H9 (cell line): ENCODE measurements at regions not wholly inside any gene's neighbourhood (a gene's known extent, or its start where the extent isn't known, plus 50 kb on each side); places are given as distances from the start of the nearest gene placed in this dataset.

Experiments
- DNase-seq: peaks from one replicate; pipeline ENCODE4 v3.0.0-alpha.2; 2017
- H2AFZ ChIP-seq: one replicate; pipeline ENCODE4 v1.6.1; 2013; ENCODE audit warnings: mild to moderate bottlenecking, low read length, control low read depth, moderate library complexity
- H2AK5ac ChIP-seq: 2 replicates; pipeline ENCODE4 v1.6.1; 2013; ENCODE audit warnings: low read length, control low read depth, mixed read lengths; ENCODE audit not compliant: insufficient read length
- H2BK120ac ChIP-seq: one replicate; pipeline ENCODE4 v1.6.1; 2013; ENCODE audit warnings: low read depth, mild to moderate bottlenecking, low read length, control low read depth, inconsistent platforms; ENCODE audit not compliant: poor library complexity, severe bottlenecking
- H2BK12ac ChIP-seq: 2 replicates; pipeline ENCODE4 v1.6.1; 2013; ENCODE audit warnings: low read length, control low read depth, mixed read lengths, low read depth; ENCODE audit not compliant: insufficient read length
- H2BK15ac ChIP-seq: 2 replicates; pipeline ENCODE4 v1.6.1; 2013; ENCODE audit warnings: low read depth, low read length, control low read depth
- H2BK20ac ChIP-seq: one replicate; pipeline ENCODE4 v1.6.1; 2013; ENCODE audit warnings: low read depth, mild to moderate bottlenecking, low read length, control low read depth, inconsistent platforms; ENCODE audit not compliant: poor library complexity, severe bottlenecking
- H2BK5ac ChIP-seq: 2 replicates; pipeline ENCODE4 v1.6.1; 2013; ENCODE audit warnings: low read length, control low read depth, mixed read lengths; ENCODE audit not compliant: insufficient read length
- H3K14ac ChIP-seq: 2 replicates; pipeline ENCODE4 v1.6.1; 2013; ENCODE audit warnings: low read length, control low read depth; ENCODE audit not compliant: insufficient read depth
- H3K18ac ChIP-seq: 2 replicates; pipeline ENCODE4 v1.6.1; 2013; ENCODE audit warnings: low read depth, mild to moderate bottlenecking, mixed read lengths, low read length, control low read depth; ENCODE audit not compliant: insufficient read length
- H3K23ac ChIP-seq: 2 replicates; pipeline ENCODE4 v1.6.1; 2013; ENCODE audit warnings: low read length, control low read depth, mixed read lengths, low read depth; ENCODE audit not compliant: insufficient read length
- H3K23me2 ChIP-seq: 2 replicates; pipeline ENCODE4 v1.6.1; 2013; ENCODE audit warnings: low read depth, mild to moderate bottlenecking, mixed read lengths, low read length, control low read depth; ENCODE audit not compliant: insufficient read length, poor library complexity, severe bottlenecking
- H3K27ac ChIP-seq: 2 replicates; pipeline ENCODE4 v1.5.1; 2013; ENCODE audit warnings: low read length, control low read depth, mixed read lengths, low read depth; ENCODE audit not compliant: insufficient read length
- H3K27me3 ChIP-seq: 2 replicates; pipeline ENCODE4 v1.6.1; 2013; ENCODE audit warnings: low read length, control low read depth, inconsistent platforms; ENCODE audit not compliant: insufficient read depth
- H3K4ac ChIP-seq: 2 replicates; pipeline ENCODE4 v1.6.1; 2013; ENCODE audit warnings: low read depth, mild to moderate bottlenecking, control low read depth, inconsistent platforms, low read length, moderate library complexity
- H3K4me1 ChIP-seq: 2 replicates; pipeline ENCODE4 v1.6.1; 2013; ENCODE audit warnings: low read length, control low read depth, inconsistent platforms; ENCODE audit not compliant: insufficient read depth
- H3K4me2 ChIP-seq: 2 replicates; pipeline ENCODE4 v1.6.1; 2013; ENCODE audit warnings: low read length, control low read depth, mixed read lengths; ENCODE audit not compliant: insufficient read length, insufficient read depth
- H3K56ac ChIP-seq: 2 replicates; pipeline ENCODE4 v1.6.1; 2013; ENCODE audit warnings: low read depth, mild to moderate bottlenecking, mixed read lengths, low read length, control low read depth; ENCODE audit not compliant: insufficient read length
- H3K79me1 ChIP-seq: 2 replicates; pipeline ENCODE4 v1.6.1; 2013; ENCODE audit warnings: low read depth, mild to moderate bottlenecking, moderate library complexity, low read length, control low read depth, inconsistent platforms; ENCODE audit not compliant: insufficient read depth, poor library complexity, severe bottlenecking
- H3K79me2 ChIP-seq: 2 replicates; pipeline ENCODE4 v1.6.1; 2013; ENCODE audit warnings: low read length, control low read depth, inconsistent platforms; ENCODE audit not compliant: insufficient read depth
- H3K9ac ChIP-seq: 2 replicates; pipeline ENCODE4 v1.6.1; 2013; ENCODE audit warnings: low read length, control low read depth, mixed read lengths; ENCODE audit not compliant: insufficient read length; ENCODE audit errors: extremely low read depth
- H3K9me3 ChIP-seq: one replicate; pipeline ENCODE4 v1.6.1; 2013; ENCODE audit warnings: low read depth, low read length, inconsistent platforms; ENCODE audit not compliant: control insufficient read depth
- H3T11ph ChIP-seq: one replicate; pipeline ENCODE4 v1.6.1; 2013; ENCODE audit warnings: mild to moderate bottlenecking, low read length, control low read depth, inconsistent platforms
- H4K20me1 ChIP-seq: one replicate; pipeline ENCODE4 v1.6.1; 2013; ENCODE audit not compliant: control insufficient read depth, insufficient read length, insufficient read depth
- H4K5ac ChIP-seq: 2 replicates; pipeline ENCODE4 v1.6.1; 2013; ENCODE audit warnings: low read depth, mild to moderate bottlenecking, mixed read lengths, low read length, control low read depth; ENCODE audit not compliant: insufficient read length
- H4K8ac ChIP-seq: replicated peaks from 2 replicates; pipeline ENCODE4 v1.6.1; 2013; ENCODE audit warnings: low read length, control low read depth, mixed read lengths, low read depth; ENCODE audit not compliant: insufficient read length
- H4K91ac ChIP-seq: 2 replicates; pipeline ENCODE4 v1.6.1; 2013; ENCODE audit warnings: low read depth, mild to moderate bottlenecking, moderate library complexity, mixed read lengths, low read length, control low read depth; ENCODE audit not compliant: insufficient read length
- H3K27ac Mint-ChIP-seq, 3 experiments: 2 replicates in 2 of 3; 3 replicates in 1 of 3; pipeline ENCODE4 v1.8.0; 2020 to 2021; ENCODE audit warnings: mixed read lengths in 3 of 3, mild to moderate bottlenecking in 1 of 3, moderate library complexity in 1 of 3
- H3K27me3 Mint-ChIP-seq: 2 replicates; pipeline ENCODE4 v1.8.0; 2021; ENCODE audit warnings: low read depth, mild to moderate bottlenecking, moderate library complexity, mixed read lengths
- H3K36me3 Mint-ChIP-seq, 3 experiments: 2 replicates in 2 of 3; 3 replicates in 1 of 3; pipeline ENCODE4 v1.8.0; 2020 to 2021; ENCODE audit warnings: low read depth in 3 of 3, mixed read lengths in 3 of 3; ENCODE audit not compliant: insufficient read depth in 1 of 3
- H3K4me1 Mint-ChIP-seq, 2 experiments: 2 replicates each; pipeline ENCODE4 v1.8.0; 2020; ENCODE audit warnings: mixed read lengths in 2 of 2
- H3K4me3 Mint-ChIP-seq, 2 experiments: 2 replicates in 1 of 2; 3 replicates in 1 of 2; pipeline ENCODE4 v1.8.0; 2020 to 2021; ENCODE audit warnings: mild to moderate bottlenecking in 2 of 2, mixed read lengths in 2 of 2, moderate library complexity in 1 of 2
- H3K9me3 Mint-ChIP-seq, 2 experiments: 2 replicates in 1 of 2; 3 replicates in 1 of 2; pipeline ENCODE4 v1.8.0; 2020; ENCODE audit warnings: mild to moderate bottlenecking in 2 of 2, mixed read lengths in 2 of 2, moderate library complexity in 1 of 2
- CTCF ChIP-seq: fragments of 200-600 bp; sonication (generic); conservative IDR thresholded peaks from 3 replicates; pipeline ENCODE4 v1.8.0; 2021; ENCODE audit warnings: antibody characterized with exemption, mild to moderate bottlenecking
- WGBS: extraction: QIAGEN DNeasy Blood & Tissue Kit; methylation state at CpG from one replicate; pipeline ENCODE4 v1.1.7; 2013; ENCODE audit warnings: missing lambda C conversion rate, low lambda C conversion rate, mixed read lengths; ENCODE audit not compliant: insufficient read length; ENCODE audit errors: extremely low coverage; 5-methylcytosine and 5-hydroxymethylcytosine counted together

- Histone ChIP-seq H3K18ac (no peak overlapping the region), H2BK20ac (no peak overlapping the region), H2AFZ (no peak overlapping the region), H2BK12ac (no peak overlapping the region), H2BK120ac (no peak overlapping the region), H4K8ac (no peak overlapping the region), H4K5ac (no peak overlapping the region), H2BK15ac (no peak overlapping the region), H2AK5ac (no peak overlapping the region), H3K9me3 (no peaks in the 10 kb centered on the region), H3K27ac (no peak overlapping the region), H3K23ac (no peak overlapping the region), H3K23me2 (no peaks in the 10 kb centered on the region), H3K4me2 (no peak overlapping the region), H3K4me1 (no peaks in the 10 kb centered on the region), H4K20me1 (no peaks in the 10 kb centered on the region), H3K9ac (no peak overlapping the region), H3T11ph (no peak overlapping the region), H4K91ac (no peak overlapping the region), H3K56ac (no peak overlapping the region), H3K4ac (no peak overlapping the region), H2BK5ac (no peak overlapping the region), H3K27me3 (no peaks in the 10 kb centered on the region), H3K14ac (no peak overlapping the region), H3K79me1 (no peaks in the 10 kb centered on the region), H3K79me2 (no peaks in the 10 kb centered on the region)
- no peaks in the 10 kb centered on the region for H3K27me3 Mint-ChIP-seq
- no peaks in the 10 kb centered on the region for H3K9me3 Mint-ChIP-seq
- no CpG with 5 or more reads among the region's 1 CpG for WGBS
- no peak for TF ChIP-seq CTCF
- no peak for DNase-seq
- H3K27ac Mint-ChIP-seq: no peak overlapping the region
- peaks cover 0 to 6% of the 10 kb centered on the region in 2 experiments; a peak in 1 of 4 replicates for H3K4me1 Mint-ChIP-seq
- no peaks in the 10 kb centered on the region for H3K36me3 Mint-ChIP-seq
- H3K4me3 Mint-ChIP-seq: no peak overlapping the region
These were observed 967.5 kb upstream of the PIK3C3 start for GRCh38 chr18:40987581-40987980.
